ENCODE measurements at regions not wholly inside any gene's neighbourhood (a gene's known extent, or its start where the extent isn't known, plus 50 kb on each side); places are given as distances from the start of the nearest gene placed in this dataset.

- TF ChIP-seq CTCF (IDR thresholded peaks at IDR 0.05) = no peak
- TF ChIP-seq POLR2A (IDR thresholded peaks at IDR 0.05) = no peak
Observed at GRCh38 chr13:65584126-65584525, 1646.0 kb downstream of the PCDH9 start.
